GM21576 (cell line): ENCODE measurements at regions not wholly inside any gene's neighbourhood (a gene's known extent, or its start where the extent isn't known, plus 50 kb on each side); places are given as distances from the start of the nearest gene placed in this dataset.

Experiments used
- ATAC-seq: cut with Tn5 transposase; IDR thresholded peaks from one replicate; pipeline ENCODE4 v1.9.1; 2021; ENCODE audit warnings: mild to moderate bottlenecking, moderate library complexity; ENCODE audit not compliant: unreplicated experiment

DNA sequence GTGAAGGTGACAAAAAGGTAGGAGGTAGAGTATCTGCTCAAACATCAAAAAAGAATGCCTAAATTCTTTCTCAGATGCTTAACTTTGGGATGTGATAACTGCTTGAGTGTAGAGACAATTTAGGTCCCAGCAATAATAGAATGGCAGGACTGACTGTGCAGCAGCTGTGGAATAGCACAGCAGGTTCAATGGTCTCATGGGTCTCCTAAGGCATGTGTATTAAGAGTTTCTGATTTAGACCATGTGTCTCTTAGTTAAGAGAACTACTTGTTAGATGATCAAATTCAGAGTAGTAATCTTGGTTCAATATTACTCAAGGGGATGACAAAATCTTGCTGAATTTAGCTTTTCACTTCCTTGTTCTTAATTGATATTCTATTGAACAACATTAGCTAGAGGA lies 72.0 kb downstream of the ALX1 start:
- no peak for ATAC-seq

DNA sequence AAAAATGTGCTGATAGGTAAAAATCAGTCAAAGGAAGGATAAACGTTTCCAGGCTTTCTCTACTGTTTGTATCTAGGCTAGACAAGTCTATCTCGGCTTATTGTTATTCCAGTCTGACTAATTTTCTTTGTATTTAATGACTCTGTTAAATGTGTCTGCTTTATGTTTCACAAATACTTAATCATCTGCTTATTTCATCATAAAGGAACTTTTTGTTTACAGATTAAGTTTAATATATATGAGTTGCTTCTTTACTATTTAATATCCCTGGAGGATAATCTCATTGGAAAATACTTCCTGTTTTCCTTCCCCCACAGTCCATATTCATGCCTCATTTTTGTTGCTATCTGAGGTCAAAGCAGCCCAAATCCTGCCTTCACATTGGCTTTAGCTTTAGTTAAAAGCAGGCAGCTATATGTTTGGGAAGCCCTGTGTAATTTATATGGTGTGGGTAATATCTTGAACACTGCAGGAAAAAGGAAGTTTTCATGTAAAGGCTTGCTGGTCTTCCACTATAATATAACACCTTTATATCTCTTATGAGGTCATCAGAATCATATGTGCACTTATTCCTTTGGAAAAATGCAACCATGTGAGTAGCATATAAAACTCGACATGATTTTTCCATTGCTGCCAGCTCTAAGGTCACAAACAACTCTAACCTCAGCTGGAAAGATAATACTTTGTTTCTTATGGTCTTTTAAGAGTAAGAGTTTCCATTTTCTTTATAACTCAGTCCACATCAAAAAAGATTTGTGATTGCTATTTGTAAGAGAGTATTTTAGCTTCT lies 76.8 kb downstream of the ALX1 start:
- no peak for ATAC-seq

DNA sequence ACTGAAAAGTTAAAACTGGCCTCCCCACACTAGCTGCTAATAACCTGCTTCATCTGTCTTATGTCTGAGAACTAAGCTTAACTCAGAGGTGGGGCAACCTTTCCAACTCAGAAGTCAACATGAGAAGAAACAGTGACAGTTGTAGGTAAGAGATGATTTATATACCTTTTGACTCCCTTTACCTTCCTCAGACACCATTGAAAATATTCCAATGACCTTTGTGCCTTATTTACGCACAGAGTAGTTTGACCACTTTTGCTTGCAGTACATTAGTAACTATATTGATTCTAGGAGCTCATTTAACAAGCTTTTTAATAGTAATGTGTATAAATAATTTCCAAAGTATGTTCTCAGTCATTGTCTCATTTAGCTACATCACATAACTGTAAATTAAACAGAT lies 77.6 kb downstream of the ALX1 start:
- no peak for ATAC-seq

DNA sequence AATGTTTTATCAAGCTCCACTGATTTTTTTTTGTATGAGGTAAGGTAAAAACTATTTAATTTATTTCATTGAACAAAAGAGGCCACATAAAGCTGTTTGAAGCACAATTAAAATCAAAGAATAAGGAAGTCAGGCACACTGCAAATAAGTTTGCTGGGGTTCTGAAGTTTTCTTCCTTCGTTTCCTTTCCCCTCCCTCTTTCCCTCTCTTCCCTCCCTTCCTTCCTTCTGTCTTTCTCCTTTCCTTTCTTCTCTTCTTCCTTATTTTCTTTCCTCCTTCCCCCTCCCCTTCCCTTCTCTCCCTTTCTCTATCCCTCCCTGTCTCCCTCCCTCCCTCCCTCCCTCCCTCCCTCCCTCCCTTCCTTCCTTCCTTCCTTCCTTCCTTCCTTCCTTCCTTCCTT lies 78.7 kb downstream of the ALX1 start:
- no peak for ATAC-seq

DNA sequence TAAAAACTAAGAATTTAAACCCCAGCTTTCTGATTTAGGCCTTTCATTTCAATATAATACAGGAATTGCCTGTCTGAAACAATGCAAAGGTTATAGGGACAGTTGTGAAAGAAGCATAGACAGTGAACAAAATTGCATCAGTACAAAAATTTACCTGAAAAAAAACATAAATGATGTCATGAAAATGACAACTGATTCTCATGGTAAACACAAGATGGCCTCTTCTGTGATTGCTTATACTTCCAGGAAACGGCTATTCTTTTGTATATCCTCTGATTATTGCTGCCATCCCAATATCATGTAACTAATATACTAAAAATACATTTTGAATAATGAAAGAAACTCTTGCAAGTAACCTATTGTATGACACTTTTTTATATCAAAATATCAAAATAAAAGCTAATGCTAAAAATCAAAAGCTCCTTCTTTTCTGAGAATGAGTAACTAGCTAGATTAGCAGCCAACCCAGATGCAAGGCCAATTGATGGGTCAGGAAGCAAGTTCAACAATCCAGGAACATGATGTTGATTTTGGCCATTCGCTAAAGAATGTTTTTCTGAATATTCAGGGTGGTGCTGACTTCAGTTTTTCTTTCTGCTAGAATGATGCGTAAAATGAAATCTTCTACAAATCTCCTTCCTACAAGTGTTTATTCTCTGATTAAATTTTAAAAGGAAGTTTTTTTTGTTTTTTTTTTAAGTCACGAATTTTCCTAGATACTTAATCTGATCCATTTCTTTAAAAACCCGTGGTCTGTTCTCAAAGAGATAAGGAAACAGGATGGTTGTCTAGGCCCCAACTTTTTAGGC lies 83.6 kb downstream of the ALX1 start:
- no peak for ATAC-seq

DNA sequence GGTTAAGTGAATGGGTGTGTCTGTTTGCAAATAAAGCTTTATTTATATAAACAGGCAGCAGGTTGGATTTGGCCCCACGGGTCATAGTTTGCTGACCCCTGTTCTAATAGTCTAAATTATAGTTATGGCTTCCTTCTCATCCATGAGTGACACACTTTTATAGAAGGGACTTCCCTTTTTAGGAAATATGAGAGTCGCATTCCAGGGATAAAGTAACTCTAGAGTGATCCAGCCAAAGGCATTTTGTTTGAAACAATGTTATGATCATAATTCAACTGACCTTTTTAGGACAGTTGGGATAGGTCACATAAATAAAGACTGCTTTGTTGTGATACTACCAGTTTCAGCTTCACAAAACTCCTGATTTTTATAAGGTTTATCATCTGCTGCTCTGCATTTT lies 87.9 kb downstream of the ALX1 start:
- no peak for ATAC-seq

DNA sequence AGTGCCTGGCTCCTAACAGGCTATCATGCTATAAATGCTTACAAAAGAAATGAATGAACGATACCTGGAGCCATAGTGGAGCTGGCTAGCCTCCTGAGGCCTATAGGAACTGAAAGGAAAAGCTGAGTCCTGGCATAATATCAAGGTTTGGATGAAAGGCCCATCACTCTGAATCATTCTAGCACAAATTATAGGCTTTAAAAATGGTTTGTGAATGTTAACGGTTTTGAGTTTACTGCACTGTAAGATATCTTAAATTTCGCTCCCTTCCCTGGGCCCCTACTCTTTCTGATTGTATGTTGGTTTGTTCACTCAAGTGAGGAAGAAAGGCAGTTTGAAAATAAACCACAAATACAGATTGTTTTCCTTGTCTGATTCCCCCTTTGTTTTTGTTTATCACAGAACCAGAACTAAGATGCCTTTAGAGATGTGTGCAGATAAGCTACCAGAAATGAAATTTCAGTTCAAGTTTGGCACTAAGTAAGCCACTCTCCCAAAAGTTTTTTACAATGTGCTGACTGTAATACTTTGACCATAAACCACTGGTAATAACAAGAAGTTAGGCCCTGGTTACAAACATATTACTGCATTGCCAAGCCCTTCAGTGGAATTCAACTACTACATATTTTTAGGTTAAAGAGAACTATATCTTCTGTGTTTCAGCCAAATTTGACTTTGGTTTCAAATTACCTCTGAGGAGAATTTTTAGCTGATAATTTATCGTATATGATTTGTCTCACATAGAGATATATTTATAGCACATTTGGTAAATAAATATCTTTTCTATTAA lies 89.5 kb downstream of the ALX1 start:
- ATAC-seq = no peak

DNA sequence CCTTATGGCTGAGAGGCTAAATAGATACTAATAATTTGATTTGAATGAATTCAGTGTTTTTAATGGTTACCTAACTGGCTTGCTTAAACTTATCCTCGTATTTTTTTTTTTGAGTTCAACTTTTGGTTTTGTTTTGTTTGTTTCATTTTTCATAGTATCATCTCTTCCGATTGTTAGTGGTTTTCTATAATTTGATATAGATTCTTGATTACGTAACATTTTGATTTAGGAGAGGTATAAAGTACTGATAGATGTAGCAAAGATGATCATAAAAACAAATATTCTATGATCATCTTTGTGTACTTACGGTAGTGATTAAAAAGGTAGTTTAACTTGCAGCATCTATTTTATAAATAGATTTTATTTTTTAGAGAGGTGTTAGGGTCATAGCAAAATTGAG lies 93.0 kb downstream of the ALX1 start:
- ATAC-seq = no peak

DNA sequence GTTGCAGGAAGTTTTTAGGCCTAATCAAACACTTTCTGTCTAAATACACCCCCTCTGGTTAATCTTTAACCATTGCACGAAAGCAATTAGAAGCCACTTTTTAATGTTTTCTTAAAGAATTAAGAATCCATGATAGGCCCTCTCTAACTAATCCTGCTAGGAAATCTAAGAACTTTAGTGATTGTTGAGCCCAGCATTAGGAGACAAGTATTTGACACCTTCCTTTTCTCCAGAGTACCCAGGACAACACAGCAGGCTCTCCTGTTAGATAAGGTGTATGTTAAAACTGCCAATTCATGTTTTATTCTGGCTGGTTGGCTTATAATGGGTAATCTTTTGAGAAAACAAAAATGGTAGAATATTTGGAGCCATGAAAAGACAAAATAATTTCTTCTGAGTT lies 95.0 kb downstream of the ALX1 start:
- ATAC-seq = no peak

DNA sequence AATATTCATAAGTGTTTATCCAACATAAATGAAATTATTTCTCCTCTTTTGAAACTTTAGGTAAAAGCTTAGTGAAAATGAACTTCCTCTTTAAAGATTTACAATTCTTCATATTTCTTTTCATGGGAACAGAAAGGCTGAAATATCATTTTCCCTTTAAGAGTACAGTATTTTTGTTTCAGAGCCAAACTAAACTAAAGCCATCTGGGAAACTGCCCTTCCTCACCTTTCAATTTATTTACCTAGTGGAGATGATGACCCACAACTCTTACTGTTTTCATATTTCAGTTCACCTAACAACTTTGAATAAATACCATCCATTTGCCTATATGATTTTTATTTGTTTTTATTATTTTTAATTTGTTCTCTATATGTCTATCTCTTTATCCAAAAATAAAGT lies 105.4 kb downstream of the ALX1 start:
- ATAC-seq = no peak

DNA sequence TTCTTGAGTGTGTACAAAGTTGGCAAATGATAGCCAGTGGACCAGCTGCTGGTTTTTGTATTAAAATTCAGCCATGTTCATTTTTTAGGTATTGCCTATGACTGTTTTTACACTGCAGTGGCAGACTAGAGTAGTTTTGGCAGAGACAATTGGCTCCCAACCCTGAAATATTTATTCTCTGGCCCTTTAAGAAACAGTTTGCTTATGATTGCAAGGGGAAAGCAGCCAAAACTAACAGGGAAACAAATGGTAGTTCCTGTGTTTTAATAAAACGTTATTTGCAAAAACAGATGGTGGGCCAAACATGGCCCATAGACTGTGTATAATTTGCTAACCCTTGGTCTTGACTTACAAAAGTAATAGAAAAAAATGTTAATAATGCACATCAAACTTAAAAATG lies 110.2 kb downstream of the ALX1 start:
- no peak for ATAC-seq

DNA sequence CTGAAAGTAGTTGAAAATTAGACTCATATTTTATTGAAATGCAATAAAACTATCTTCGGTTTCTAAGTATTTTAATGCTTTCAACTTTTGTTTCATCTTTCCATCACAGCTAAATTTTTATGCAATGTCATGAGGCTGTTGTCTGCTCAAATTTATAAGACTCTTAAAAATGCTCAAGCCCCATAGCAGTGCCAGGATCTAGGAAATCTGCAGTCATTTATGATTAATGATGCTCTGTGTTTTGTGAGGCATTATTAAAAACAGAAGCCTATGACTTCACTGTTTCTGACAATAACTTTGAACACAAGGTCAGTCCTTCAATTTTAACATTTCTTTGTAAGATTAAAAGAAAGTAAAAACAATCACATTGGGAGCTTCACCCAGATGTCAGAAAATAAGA lies 112.5 kb downstream of the ALX1 start:
- no peak for ATAC-seq

DNA sequence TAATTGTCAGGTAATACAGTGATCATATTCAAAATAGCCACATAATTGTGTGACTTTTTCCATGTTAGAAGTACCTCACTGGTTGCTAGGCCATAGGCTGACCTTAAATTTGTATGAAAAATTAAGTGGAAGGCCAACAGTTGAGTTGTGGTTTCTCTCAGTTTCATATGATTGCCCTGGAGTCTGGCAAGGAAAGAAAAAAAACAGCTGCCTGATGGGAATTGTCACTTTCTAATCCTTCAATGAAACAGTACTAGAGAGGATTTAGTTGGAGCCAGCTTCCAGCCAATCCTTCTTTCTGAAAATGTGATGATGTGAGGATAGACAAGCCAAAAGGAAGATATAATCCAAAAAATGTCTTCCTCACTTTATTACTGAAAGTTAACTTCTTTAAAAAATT lies 113.6 kb downstream of the ALX1 start:
- no peak for ATAC-seq

DNA sequence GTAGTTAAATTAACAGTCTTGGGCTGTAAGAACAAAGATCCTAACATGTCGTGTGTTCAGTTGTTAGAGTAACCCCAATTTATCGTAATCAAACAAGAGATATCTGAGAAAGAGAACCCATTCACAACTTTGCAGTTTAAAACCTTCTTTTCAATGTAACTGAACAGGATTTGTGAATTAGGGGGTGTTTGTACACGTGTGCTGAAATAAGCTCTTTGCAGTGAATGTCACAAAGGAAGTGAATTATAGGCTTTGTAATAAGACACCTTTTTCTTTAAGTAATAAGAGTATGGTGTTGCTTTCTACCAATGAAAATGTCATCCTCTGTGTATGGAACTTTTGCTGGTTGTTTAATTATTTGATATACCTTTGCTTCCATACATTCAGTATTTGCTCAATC lies 114.0 kb downstream of the ALX1 start:
- ATAC-seq = no peak

DNA sequence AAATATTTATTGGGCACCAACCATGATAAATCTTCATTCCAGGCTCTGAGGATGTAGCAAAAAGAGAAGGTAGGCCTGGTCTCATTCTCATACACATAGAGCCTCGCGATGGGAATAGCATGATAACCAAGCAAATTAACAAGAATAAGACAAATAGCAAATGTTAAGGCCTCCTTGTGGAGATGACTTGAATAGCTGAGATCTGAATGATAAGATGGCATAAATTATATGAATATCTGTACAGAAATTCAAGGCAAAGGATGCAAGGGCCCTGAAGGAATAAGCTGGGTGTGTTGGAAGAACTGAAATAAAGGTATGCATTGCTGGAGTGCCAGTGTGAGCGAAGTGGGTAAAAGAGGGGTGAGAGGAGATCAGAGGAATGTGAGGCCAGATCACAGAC lies 114.8 kb downstream of the ALX1 start:
- no peak for ATAC-seq

DNA sequence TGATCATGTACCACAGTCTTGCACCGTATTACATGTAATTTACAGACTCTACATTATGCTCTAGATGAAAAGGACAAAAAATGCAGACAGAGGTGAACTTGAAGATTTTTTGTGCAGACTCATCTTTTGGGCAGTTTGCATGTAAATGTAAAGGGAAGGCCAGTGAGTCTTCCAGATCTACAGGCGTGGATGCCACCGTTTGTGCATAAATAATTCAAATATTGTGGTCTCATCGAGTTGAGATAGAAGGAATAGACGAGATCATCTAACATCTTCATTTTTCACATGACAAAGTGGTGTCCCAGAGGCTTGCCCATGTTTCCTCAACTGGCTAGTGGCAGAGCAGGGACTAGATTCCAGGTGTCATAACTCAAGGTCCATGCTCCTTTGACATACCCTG lies 125.2 kb downstream of the ALX1 start:
- no peak for ATAC-seq

DNA sequence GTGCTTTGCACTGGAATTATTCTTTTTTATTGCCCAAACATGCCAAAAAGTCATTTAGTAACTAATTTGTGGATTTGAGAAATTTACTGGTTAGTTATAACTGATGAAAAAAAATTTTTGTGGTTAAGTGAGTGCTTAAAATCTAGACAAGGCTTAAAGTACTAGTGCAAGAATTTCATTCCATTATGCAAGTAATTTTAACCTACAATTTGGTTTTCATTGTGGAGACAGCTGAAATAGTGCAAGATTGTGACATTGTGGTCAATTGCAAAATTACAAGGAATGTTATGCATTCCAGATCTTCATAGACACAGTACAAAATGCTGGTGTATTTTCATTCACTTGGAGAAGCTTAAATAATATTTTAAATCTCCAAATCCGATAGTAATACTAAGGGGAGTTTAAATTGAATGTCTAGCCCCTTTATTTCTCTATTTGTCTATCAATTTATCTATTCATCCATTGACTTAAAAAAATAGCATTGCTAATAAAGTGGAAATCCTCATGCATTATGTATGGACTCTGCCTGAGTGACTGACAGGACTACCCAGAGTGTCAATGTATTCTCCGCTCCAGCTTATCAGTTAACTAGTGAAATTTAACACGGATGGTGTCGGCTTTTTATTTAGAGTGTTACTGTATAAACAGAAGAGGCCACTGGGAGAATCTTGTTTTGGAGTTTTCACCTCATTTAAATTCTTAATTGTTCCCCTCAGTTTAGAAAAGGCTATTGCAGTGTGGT lies 125.9 kb downstream of the ALX1 start:
- no peak for ATAC-seq

DNA sequence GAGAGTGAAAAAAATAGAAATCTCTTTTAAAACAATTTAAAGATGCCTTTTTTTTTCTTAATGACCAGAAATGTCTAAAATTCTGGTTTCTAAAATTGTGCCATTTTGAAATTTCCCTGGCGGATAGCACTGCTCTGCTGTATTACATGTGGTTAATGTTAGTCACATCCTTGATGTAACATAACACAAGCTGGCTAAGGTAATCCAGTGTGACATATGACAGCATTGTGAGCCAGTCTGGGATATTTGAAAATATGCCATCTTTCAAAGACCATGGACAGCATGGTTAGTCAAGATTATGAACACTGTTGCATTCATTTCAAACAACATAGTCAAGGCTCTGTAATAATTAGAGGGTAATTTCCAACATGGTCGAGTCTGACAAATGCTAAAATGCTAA lies 133.2 kb downstream of the ALX1 start:
- ATAC-seq = no peak

DNA sequence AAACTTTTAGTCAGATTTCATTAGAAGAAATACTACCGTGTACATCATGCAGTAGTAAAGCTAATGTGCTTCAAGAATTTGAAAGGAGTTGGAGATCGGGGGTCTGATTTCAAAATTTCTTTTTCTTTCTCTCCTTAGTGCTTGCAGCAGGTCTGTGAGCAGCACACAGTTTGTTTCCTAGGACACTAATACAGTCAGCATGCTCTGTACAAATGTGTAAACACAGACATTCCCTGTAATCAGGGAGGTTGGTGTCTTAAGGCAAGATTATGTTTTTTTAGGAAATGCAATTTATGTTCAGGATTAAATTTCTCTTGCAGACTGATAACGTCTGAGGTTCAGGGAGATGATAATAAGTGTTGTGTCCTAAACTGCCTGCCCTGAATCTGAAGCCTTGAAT lies 142.7 kb downstream of the ALX1 start:
- no peak for ATAC-seq

DNA sequence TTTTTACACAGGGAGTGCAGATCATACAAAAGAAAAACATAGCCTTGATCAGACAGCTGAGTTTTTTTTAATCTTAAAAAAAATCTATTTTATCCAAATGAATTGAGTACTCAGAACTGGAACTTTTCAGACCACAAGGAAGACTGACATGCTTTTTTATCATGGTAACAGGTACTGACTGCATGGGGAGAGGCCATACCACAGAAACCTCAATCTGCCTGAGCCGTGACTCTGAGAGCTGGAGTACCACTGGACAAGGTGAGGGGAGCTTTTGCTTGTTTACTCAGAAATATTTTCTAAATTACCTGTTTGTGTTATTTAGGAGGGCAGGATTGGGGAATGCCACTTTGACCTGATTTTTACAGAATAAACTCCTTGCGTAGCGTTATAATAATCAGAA lies 143.9 kb downstream of the ALX1 start:
- ATAC-seq = peak; percentile 48
